HG03457 (cell line): ENCODE measurements at regions not wholly inside any gene's neighbourhood (a gene's known extent, or its start where the extent isn't known, plus 50 kb on each side); places are given as distances from the start of the nearest gene placed in this dataset.
A peak's percentile ranks its signal among the peaks of the same experiment; 100 is the strongest.

Experiments used
- ATAC-seq: cut with Tn5 transposase; IDR thresholded peaks from one replicate; pipeline ENCODE4 v1.9.1; 2021; ENCODE audit warnings: moderate number of reproducible peaks; ENCODE audit not compliant: unreplicated experiment

DNA sequence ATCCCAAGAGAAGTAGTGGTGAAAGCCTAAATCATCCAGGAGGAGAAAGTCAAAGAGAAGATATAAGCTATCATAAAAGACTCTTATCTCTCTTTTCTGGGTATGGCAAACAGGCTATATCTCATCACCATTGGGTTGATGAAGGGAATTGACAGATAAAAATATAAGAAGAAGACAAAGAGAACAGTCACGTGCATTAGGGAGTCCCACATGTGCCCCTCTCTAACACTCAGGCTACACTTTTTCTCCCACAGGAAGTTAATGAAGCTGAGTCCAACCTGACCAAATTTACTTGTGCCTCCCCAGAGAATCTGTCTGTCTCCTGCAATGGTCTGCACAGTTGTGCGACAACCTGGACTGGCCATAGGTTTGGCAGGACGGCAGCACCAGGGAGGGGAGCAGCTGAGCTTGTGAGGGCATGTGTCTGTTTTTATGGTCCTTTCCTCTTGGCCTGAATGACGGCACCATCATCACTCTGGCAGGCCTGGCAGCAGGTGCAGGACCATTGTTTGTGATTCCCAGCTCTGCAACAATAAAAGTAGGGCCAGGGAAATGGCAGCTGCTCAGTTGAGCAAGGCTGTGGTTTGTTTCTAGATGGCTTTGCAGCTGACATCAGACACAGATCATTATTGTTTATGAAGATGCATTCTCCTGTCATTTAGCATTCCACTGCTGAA lies 144.5 kb upstream of the MCHR2 start:
- ATAC-seq, result no peak

DNA sequence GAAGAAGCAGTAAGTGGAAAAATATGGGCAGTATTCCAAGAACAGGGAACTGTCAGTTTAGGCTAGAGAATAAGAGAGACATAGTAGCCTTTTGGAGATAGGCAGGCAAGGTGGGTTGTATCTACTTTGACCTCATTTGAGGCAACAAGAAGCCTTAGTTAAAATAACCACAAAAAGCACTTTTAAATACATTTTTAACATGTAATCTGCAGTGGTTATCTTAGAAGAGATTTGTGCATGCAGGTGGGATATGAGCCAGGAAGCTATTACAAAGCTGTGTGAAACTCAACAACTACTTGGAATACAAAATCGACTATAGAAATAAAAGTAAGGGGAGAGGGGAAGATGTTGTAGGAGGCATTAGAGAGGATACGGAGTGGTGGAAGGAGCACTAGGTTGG lies 143.7 kb upstream of the MCHR2 start:
- no peak for ATAC-seq

DNA sequence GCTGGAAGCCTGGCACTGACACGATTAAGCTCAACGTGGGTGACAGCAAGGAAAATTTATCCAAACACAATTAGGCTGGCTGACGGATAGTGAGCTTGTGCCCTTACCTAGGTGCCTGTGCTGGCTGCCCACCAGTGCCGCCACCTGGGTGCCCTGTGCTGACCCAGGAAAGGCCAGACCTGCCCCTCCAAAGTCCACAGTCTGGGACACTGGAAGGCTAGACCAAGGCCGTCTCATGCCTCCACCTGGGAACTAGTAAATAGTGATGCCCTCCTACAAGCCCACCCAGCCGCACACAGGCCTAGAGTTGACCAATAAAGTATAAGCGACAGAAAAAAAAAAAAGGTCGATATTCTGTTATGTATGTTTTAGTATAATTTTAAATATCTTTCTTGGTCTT lies 142.6 kb upstream of the MCHR2 start:
- ATAC-seq, result no peak

DNA sequence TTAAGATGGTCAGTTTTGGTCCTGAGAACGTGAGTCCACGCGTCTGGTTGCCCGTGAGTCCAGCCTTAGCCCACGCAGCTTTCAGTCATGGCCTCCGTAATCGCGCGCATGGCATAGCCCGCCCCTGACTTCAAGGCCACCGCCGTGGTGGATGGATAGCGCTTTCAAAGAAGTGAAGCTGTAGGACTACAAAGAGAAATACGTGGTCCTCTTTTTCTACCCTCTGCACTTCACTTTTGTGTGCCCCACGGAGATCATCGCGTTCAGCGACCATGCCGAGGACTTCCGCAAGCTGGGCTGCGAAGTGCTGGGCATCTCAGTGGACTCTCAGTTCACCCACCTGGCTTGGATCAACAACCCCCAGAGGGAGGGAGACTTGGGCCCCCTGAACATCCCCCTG lies 142.0 kb upstream of the MCHR2 start:
- no peak for ATAC-seq

DNA sequence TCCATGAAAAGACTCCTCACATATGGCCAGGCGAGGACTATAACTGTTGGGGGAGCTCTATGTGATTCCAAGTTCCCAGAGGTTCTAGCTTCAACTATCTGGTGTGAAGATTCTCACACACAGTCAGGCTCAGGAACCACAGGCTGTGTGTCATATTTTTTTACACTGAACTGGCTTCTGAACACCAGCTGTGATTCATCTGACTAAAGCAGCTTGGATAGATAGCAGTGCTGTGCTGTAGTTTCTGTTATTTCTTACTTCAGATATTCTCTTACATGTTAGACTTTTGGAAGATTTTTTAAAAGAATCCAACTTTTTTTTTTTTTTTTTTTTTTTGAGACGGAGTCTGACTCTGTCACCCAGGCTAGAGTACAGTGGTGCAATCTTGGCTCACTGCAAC lies 140.7 kb upstream of the MCHR2 start:
- ATAC-seq, result no peak

DNA sequence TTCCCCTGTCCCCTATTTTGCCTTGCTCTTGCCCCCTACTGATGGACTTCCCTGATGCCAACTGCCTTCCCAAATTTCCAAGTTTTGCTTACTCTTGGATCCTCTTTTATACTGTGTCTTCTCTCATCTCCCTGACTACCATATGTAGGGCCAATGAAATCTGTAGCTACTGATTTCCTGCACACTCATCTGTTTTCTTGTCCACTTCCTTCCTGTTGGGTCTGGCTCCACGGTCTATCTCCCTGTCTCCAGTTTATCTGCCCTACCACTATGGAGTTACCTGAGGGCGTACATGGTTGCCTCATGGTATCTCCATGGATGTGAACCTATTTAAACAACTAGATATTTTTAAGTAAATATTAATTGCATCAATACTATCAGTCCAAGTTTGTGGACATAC lies 140.3 kb upstream of the MCHR2 start:
- no peak for ATAC-seq

DNA sequence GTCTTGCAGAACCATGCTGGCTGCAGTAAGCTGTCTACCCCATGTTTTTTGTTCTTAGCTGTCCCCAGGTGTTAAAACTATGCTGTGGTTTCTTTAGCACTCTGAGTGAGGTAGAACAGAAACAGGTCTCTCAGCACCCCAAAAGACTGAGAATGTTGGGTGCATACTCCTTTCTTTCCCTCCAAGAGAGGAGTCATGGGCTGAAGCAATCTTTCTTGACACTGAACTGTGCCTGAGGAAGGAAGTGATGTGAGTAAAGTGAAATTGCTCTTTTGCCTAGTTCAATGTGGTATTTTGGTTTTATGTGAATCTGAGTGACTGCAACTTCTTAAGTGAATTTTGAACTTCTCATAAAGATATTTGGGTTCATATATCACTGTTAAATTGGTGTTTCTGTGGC lies 138.0 kb upstream of the MCHR2 start:
- ATAC-seq, result no peak

DNA sequence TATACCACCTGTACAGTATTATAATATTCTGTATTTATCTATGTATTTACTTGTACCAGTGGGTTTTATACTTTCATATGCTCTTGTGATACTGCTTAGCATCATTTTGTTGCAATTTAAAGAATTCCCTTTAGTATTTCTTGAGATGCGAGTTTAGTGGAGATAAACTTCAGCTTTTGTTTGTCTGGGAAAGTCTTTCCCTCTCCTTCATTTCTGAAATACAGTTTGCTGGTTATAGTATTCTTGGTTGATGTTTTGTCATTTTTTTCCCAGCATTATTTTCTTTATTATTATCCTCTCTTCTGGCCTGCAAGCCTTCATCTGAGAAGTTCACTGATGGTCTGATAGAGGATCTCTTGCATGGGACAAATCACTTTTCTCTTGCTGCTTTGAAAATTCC lies 136.6 kb upstream of the MCHR2 start:
- ATAC-seq, result no peak

DNA sequence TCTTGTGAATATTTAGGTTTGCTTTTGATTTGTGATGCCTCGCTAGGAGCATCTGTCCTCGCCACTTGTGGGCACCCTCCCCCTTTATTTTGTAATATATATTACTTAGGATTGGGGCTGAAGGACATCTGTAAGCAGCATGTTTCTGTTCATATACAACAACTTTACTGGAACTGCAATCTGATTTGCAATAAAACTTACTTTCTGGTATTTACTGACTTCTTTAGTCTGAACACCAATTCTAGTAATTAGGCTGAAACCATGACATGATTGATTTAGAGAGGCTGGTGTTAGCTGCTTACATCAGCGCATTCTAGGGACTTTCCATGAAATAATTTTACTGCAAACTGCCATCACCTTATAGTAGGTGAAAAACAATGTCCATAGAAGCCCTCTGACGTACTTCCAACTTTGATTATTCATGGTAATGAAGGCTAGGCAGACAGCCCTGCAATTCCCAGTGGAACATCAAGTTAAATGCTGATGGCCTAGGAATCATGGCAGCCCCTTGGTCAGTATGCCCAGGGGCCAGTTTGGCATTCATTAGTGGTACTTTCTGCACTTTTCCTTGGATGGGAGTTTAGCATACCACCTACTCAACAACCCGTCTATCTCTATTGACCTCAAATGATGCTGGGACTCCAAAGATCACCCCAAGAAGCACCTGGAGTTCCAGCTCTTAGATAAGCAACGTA lies 132.9 kb upstream of the MCHR2 start:
- ATAC-seq, result peak; percentile 60

DNA sequence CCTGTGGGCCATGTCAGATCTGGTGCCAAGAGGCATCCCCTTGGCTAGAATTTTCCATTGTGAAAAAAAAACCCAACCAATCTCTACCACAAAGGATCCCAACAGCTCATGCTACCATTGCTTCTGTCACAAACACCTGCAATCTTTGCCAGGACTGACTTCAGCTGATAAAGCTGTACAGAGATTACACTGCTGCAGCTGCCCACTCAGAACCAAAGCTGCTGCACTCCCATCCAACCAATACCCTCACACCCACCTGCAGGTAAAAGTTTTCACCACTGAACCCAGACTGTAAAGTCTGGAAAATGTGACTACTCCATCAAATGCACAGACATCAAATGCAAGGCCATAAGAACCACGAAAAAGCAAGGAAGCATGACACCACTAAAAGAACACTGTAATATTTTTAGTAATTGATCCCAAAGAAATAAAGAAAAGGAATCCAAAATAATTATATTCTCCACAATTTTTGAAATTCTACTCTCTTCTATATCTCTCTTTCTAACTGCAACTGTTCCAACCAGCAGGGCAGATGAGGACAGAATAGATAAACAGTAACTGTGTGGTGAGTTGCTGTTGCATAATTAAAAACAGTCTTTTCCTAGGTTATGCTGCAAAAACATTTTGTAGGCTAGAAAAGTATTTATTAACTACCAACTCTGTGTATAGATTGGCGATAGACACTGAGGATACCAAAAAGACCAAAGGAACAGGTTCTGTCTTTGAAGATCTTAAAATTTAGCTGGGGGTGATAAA lies 128.0 kb upstream of the MCHR2 start:
- no peak for ATAC-seq

DNA sequence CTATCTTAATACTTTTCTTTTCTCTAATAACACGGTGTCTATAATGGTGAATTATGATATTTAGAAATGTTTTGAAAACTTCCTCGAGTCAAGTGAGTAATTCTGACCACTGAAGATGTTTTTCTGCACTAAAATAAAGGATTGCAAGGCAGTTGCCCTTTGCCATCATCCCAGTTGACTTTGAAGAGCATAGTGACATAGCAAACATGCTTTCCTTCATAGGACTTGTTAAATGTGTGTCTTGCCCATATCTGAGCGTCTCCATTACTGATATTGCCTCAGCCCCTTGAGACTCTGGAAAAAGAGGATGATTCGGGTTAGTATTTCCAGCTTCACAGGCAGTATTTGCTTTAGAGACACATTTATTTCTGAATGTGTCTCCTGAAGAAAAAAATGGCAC lies 125.2 kb upstream of the MCHR2 start:
- ATAC-seq, result no peak

DNA sequence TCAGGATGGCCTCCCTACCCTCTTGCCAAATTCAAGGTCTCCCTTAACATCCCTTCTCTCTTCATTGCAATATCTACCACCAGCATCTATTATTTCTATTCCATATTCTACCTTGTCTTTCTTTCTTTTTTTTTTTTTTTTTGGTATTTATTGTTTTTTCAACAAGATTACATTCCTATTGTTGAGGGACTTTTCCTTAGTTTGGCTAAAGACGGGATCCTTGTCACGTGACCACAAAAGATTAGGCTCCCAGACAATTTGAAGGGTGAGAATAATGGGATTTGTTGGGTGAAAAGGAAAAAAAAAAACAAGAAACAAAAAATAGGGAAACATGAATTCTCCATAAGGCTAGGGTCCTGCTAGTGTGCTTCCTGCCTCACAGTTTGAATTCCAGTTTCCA lies 124.3 kb upstream of the MCHR2 start:
- ATAC-seq, result no peak

DNA sequence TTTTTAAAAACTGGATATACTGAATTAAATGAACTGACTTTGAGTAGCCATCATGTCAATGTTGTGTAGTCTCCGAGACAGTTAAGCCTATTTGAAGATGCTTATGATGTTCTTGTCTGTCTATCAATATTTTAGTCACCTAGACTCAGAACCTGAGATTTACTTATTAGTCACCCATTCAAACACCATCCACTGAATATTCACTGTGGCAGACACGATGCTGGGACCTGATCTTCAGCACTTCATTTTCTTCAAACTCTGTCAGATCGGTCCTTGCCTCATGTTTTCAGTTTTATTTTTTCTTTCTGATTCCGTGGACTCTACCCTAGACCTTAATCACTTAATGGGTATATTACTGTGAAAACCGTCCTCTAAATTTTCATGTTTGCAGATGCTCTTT lies 123.7 kb upstream of the MCHR2 start:
- no peak for ATAC-seq

DNA sequence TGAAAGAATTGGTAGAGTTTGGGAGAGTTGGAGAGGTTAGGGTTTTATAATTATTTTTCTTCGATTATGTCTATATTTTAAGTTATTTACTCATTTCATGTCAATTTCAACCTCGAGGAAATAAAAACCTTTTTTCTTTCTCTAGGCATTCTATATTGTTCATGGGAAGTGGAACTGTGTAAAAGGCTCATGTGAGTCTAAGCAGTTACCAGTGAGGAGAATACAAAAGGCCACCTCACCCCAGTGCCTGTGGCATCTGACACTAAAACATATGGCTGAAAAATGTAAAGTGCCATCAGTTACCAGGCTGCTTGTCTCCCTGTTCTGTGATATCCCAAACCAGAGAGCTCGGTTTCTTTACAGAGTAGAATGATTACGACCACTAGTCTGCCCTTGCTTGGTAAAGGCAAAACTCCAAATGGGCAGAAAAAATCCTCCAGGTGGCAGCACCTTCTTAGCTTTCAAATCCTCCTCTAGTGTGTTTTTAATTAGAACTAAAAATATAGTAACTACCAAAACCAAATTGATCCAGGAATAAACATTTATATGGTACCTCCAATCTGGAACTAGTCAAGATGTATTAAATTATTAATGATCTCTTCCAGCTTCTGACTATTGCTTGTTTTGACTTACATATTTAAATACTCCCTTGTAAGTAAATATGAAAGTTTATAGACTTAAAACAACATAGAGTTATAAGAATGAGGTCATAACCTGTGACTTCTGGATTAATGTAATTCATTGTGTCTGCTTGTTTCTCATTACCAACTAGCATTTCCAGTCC lies 122.6 kb upstream of the MCHR2 start:
- ATAC-seq, result no peak

DNA sequence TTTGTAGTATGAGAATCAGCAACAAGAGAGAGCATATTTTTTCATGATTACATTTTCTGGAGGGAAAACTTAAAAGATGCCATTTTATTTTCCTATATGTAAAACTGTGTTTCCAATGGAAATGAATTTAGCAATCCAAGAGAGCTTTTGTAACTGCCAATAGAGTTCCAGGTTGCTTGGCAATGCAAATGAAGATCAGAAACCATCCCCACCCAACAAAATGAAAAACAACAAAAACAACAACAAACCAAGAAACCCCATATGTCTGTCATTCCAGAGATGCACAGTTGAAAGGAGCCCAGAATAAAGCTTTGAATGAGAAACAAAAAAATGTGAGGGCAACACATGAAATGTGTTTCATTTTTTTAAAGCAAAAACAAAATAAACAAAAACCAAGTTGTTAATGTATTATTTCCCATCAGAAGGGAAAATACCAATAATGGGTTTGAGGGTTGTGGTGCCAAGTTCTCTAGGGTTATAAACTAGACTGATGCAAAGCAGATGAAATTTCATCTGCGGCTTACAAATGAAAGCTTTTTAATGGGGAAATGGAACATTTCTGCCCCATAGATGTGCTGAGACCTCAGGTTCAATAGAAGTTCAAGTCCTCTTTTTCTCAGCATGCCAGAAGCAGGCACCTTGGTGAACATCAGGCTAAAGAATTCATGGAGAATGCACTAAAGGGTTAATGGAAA lies 121.5 kb upstream of the MCHR2 start:
- ATAC-seq, result no peak

DNA sequence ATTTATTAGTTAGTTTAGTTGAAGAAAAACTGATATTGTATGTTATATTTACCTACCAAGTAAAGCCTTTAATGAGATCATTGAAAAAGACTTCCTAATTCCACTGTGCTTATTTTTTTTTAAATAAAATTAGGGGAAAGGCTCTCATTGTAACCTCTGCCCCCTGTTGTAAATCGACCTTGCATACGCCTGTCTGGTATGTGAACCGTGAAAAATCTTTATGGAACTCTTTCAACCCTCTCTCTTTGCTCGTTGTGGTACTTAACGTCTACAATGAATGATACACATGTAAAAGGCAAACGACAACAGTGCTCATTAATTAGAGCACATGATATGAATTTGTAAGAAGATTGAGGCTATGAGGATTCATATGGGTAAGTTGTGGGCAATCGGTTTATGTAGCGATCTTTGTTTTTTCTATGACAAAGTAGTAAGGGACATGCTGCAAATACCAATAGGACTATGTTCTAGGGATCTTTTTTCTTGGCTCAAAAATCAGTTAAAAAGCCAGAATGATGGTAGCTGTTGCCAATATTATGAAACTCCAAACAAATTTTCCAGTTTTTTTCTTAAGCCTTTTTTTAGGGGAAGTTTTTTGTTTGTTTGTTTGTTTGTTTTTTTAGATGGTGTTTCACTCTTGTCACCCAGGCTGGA lies 119.0 kb upstream of the MCHR2 start:
- no peak for ATAC-seq

DNA sequence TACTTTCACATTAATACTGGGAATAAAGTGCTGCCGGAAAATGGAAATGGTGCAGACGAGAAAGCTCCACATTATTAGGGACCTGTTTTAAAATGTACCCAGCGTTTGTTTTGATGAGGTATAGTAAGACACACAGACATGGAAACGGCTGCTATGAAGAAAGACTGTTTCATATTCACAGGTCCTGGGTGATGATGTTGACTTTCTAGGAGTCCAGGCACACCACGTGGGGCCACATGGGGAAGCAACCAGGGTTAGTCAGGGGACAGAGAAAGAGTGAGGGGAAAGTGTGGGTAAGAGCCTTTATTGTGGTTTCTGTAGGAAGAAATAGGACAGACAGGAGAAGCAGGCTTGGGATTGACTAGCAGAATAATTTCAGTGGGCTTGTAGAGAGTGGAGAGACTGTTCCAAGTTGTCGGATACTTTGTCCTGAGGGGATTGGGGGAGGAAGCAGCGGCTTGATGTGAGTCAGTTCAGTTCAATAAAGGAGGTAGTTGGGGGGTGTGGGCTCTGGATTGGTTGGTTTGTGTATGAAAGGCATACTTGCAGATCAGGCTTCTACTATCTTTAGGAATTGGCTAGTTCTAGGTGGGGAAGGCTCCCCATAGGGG lies 112.0 kb upstream of the MCHR2 start:
- no peak for ATAC-seq

DNA sequence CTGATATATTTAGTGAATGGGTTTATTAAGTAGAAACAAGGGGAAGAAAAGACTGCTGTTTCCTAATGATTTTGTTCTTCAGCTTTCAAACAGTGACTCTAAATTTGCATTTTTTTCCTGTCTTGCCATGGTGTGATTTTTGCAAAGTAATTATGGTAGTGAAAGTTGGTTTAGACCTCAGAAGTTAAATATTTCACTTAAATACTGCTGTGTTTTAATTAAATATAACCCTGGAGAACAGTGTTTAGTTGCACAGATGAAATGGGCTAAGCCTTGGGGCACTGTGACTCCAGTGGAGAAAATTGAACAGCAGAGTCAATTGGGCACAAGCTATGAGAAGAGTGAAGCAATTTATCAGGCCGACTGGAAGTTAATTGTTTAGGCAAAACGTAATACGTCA lies 111.1 kb upstream of the MCHR2 start:
- ATAC-seq, result peak; percentile 55

DNA sequence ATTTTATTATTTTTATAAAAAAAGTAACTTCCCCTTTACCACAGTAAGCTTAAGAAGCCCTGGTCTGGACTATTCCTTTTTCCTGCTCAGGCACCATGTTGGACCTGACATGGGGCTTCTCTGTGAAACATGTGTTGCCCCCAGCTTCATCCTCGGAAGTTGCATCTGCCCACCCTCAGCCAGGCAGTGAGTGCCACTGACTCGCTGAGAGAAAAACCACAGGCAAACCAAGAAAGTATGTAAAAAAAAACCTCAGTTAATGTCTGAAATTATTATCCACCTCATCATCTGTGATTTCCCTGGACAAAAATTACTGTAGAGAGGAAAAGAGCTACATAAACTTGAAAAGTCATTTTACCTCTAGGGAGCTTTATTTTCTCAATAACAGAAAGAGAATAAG lies 109.9 kb upstream of the MCHR2 start:
- no peak for ATAC-seq

DNA sequence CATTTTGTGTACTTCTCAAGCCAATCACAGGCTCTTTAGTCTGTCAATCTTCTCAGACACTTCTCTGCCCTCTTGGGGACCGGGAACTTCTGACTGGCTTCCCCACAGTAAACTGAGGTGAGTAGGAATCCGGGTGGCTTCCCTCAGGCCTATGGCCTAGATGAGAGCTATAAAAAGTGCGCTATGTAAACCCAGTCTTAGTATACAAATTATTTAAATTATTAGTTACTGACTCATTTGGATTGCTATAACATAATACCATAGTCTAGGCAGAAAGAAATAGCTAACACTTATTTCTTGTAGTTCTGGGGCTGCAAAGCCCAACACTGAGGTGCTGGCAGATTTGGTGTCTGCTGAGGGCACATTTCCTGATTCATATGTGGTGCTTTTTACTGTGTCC lies 109.2 kb upstream of the MCHR2 start:
- no peak for ATAC-seq
